NCI-H345 treated with DMSO at 0.1 percent for 48 hours (cell line): ENCODE measurements at regions not wholly inside any gene's neighbourhood (a gene's known extent, or its start where the extent isn't known, plus 50 kb on each side); places are given as distances from the start of the nearest gene placed in this dataset.

ENCODE experiments used
- DNase-seq: peaks from one replicate; lab custom pipeline; 2025; ENCODE audit not compliant: unreplicated experiment; lab: John Stamatoyannopoulos, UW

- no peak for DNase-seq
These were observed 195.9 kb upstream of the PMFBP1 start for GRCh38 chr16:72367851-72368250.

GRCh38 chr16:72362973-72363372, 191.0 kb upstream of the PMFBP1 start:
- no peak for DNase-seq

- DNase-seq: no peak
These were observed 190.5 kb upstream of the PMFBP1 start for GRCh38 chr16:72362476-72362875.

GRCh38 chr16:72357910-72358309, 186.0 kb upstream of the PMFBP1 start:
- no peak for DNase-seq

GRCh38 chr16:72355561-72355960, 183.6 kb upstream of the PMFBP1 start:
- no peak for DNase-seq

- no peak for DNase-seq
These were observed 177.8 kb upstream of the PMFBP1 start for GRCh38 chr16:72349719-72350118.

- DNase-seq: no peak
These were observed 161.0 kb upstream of the PMFBP1 start for GRCh38 chr16:72332926-72333325.

- DNase-seq: no peak
These were observed 152.6 kb upstream of the PMFBP1 start for GRCh38 chr16:72324578-72324977.

- DNase-seq: no peak
These were observed 145.5 kb upstream of the PMFBP1 start for GRCh38 chr16:72317446-72317845.

GRCh38 chr16:72313903-72314302, 141.9 kb upstream of the PMFBP1 start:
- DNase-seq: no peak

GRCh38 chr16:72312828-72313227, 140.9 kb upstream of the PMFBP1 start:
- DNase-seq: no peak

- DNase-seq: no peak
These were observed 139.5 kb upstream of the PMFBP1 start for GRCh38 chr16:72311426-72311825.

GRCh38 chr16:72309001-72309400, 137.0 kb upstream of the PMFBP1 start:
- no peak for DNase-seq

GRCh38 chr16:72308396-72308795, 136.4 kb upstream of the PMFBP1 start:
- no peak for DNase-seq

- DNase-seq: no peak
These were observed 130.4 kb upstream of the PMFBP1 start for GRCh38 chr16:72302332-72302731.

- DNase-seq: no peak
These were observed 129.7 kb upstream of the PMFBP1 start for GRCh38 chr16:72301523-72302236.

GRCh38 chr16:72300892-72301291, 128.9 kb upstream of the PMFBP1 start:
- peak; percentile 68 for DNase-seq

- DNase-seq: no peak
These were observed 127.8 kb upstream of the PMFBP1 start for GRCh38 chr16:72299684-72300243.

- DNase-seq: no peak
These were observed 127.0 kb upstream of the PMFBP1 start for GRCh38 chr16:72298961-72299360.

- no peak for DNase-seq
These were observed 124.0 kb upstream of the PMFBP1 start for GRCh38 chr16:72295914-72296313.

GRCh38 chr16:72291531-72291981, 119.6 kb upstream of the PMFBP1 start:
- no peak for DNase-seq

- DNase-seq: no peak
These were observed 119.2 kb upstream of the PMFBP1 start for GRCh38 chr16:72291121-72291520.

- no peak for DNase-seq
These were observed 115.7 kb upstream of the PMFBP1 start for GRCh38 chr16:72287649-72288048.
